ENCODE measurements at regions not wholly inside any gene's neighbourhood (a gene's known extent, or its start where the extent isn't known, plus 50 kb on each side); places are given as distances from the start of the nearest gene placed in this dataset.
"Not testable (repeated sequence)": the region's sequence is repeated elsewhere in the genome, so short reads cannot be mapped to it uniquely, and the experiment has no call there.

- no peak for DNase-seq
Measured at GRCh38 chr13:58946274-58946673, 1217.5 kb downstream of the DIAPH3 start.

- no peak for DNase-seq
Measured at GRCh38 chr13:58949646-58950045, 1214.1 kb downstream of the DIAPH3 start.

GRCh38 chr13:58950911-58951310 lies 1212.8 kb downstream of the DIAPH3 start:
- DNase-seq = peak in 1 of 4 experiments; percentile 3

GRCh38 chr13:58953638-58954037 lies 1210.1 kb downstream of the DIAPH3 start:
- DNase-seq = no peak

- DNase-seq = no peak
Measured at GRCh38 chr13:58955546-58956385, 1208.0 kb downstream of the DIAPH3 start.

GRCh38 chr13:58958097-58958496 lies 1205.6 kb downstream of the DIAPH3 start:
- DNase-seq = not testable (repeated sequence)

GRCh38 chr13:58960888-58961287 lies 1202.8 kb downstream of the DIAPH3 start:
- peak in 2 of 4 experiments; percentile 17 to 46 for DNase-seq

GRCh38 chr13:58963321-58963720 lies 1200.4 kb downstream of the DIAPH3 start:
- DNase-seq = no peak

- DNase-seq = no peak
Measured at GRCh38 chr13:58964048-58964447, 1199.7 kb downstream of the DIAPH3 start.

- DNase-seq = no peak
Measured at GRCh38 chr13:58977085-58977484, 1186.6 kb downstream of the DIAPH3 start.

- no peak for DNase-seq
Measured at GRCh38 chr13:58978331-58978730, 1185.4 kb downstream of the DIAPH3 start.

- no peak for DNase-seq
Measured at GRCh38 chr13:58979851-58980250, 1183.9 kb downstream of the DIAPH3 start.

- no peak for DNase-seq
Measured at GRCh38 chr13:58985845-58986244, 1177.9 kb downstream of the DIAPH3 start.

- DNase-seq = no peak
Measured at GRCh38 chr13:58989556-58989955, 1174.2 kb downstream of the DIAPH3 start.

GRCh38 chr13:58991826-58992477 lies 1171.8 kb downstream of the DIAPH3 start:
- no peak for DNase-seq

- DNase-seq = no peak
Measured at GRCh38 chr13:58992478-58993042, 1171.2 kb downstream of the DIAPH3 start.

GRCh38 chr13:58994077-58994476 lies 1169.7 kb downstream of the DIAPH3 start:
- no peak for DNase-seq

- DNase-seq = no peak
Measured at GRCh38 chr13:58994777-58995176, 1169.0 kb downstream of the DIAPH3 start.

- no peak for DNase-seq
Measured at GRCh38 chr13:58998716-58999115, 1165.0 kb downstream of the DIAPH3 start.

GRCh38 chr13:58999851-59000250 lies 1163.9 kb downstream of the DIAPH3 start:
- no peak for DNase-seq

- no peak for DNase-seq
Measured at GRCh38 chr13:59000770-59001169, 1163.0 kb downstream of the DIAPH3 start.

GRCh38 chr13:59012731-59013130 lies 1151.0 kb downstream of the DIAPH3 start:
- no peak for DNase-seq

- no peak for DNase-seq
Measured at GRCh38 chr13:59016250-59016649, 1147.5 kb downstream of the DIAPH3 start.

GRCh38 chr13:59024434-59024833 lies 1139.3 kb downstream of the DIAPH3 start:
- DNase-seq = no peak
